Pulmonary artery endothelial cell (primary cell): ENCODE measurements at regions not wholly inside any gene's neighbourhood (a gene's known extent, or its start where the extent isn't known, plus 50 kb on each side); places are given as distances from the start of the nearest gene placed in this dataset.

Experiments used
- DNase-seq: peaks from one replicate; pipeline ENCODE4 v3.0.0-alpha.2; 2011; ENCODE audit warnings: low read depth, low spot score

GRCh38 chr2:235262750-235263149 lies 231.1 kb upstream of the AGAP1 start:
- no peak for DNase-seq

- DNase-seq = peak; percentile 60
Measured at GRCh38 chr2:235263205-235264120, 230.4 kb upstream of the AGAP1 start.

GRCh38 chr2:235264121-235264493 lies 229.7 kb upstream of the AGAP1 start:
- no peak for DNase-seq

GRCh38 chr2:235264512-235264911 lies 229.3 kb upstream of the AGAP1 start:
- no peak for DNase-seq

GRCh38 chr2:235265348-235265965 lies 228.4 kb upstream of the AGAP1 start:
- DNase-seq = no peak

- no peak for DNase-seq
Measured at GRCh38 chr2:235267251-235267650, 226.6 kb upstream of the AGAP1 start.

- peak; percentile 13 for DNase-seq
Measured at GRCh38 chr2:235268535-235268934, 225.3 kb upstream of the AGAP1 start.

- DNase-seq = no peak
Measured at GRCh38 chr2:235270291-235270690, 223.6 kb upstream of the AGAP1 start.

GRCh38 chr2:235270956-235271355 lies 222.9 kb upstream of the AGAP1 start:
- no peak for DNase-seq

- peak; percentile 26 for DNase-seq
Measured at GRCh38 chr2:235271936-235272335, 221.9 kb upstream of the AGAP1 start.

GRCh38 chr2:235274023-235274422 lies 219.8 kb upstream of the AGAP1 start:
- no peak for DNase-seq

- no peak for DNase-seq
Measured at GRCh38 chr2:235277485-235277884, 216.4 kb upstream of the AGAP1 start.

- DNase-seq = no peak
Measured at GRCh38 chr2:235278771-235279355, 215.0 kb upstream of the AGAP1 start.

GRCh38 chr2:235279965-235280364 lies 213.9 kb upstream of the AGAP1 start:
- no peak for DNase-seq

GRCh38 chr2:235283246-235283645 lies 210.6 kb upstream of the AGAP1 start:
- DNase-seq = no peak

- no peak for DNase-seq
Measured at GRCh38 chr2:235286622-235287374, 207.0 kb upstream of the AGAP1 start.

- no peak for DNase-seq
Measured at GRCh38 chr2:235287375-235287733, 206.5 kb upstream of the AGAP1 start.

- DNase-seq = no peak
Measured at GRCh38 chr2:235291461-235291860, 202.4 kb upstream of the AGAP1 start.

GRCh38 chr2:235293061-235293460 lies 200.8 kb upstream of the AGAP1 start:
- no peak for DNase-seq

GRCh38 chr2:235295831-235296230 lies 198.0 kb upstream of the AGAP1 start:
- no peak for DNase-seq

- no peak for DNase-seq
Measured at GRCh38 chr2:235300368-235301201, 193.3 kb upstream of the AGAP1 start.
